Gastroesophageal sphincter (tissue), 2 donors: ENCODE measurements at regions not wholly inside any gene's neighbourhood (a gene's known extent, or its start where the extent isn't known, plus 50 kb on each side); places are given as distances from the start of the nearest gene placed in this dataset.

Experiments used
- EP300 ChIP-seq: sonication (generic); formaldehyde crosslinking; IDR thresholded peaks from one replicate; pipeline ENCODE4 v1.6.1; 2017; ENCODE audit warnings: antibody characterized with exemption, mild to moderate bottlenecking
- POLR2A ChIP-seq, 2 donors: fragments of 450-650 bp; IDR thresholded peaks; one replicate each; pipeline ENCODE4 v1.6.1; 2017; ENCODE audit warnings: antibody characterized with exemption in 2 of 2, mild to moderate bottlenecking in 2 of 2, moderate library complexity in 1 of 2

GRCh38 chr4:24312261-24312913, 272.0 kb downstream of the DHX15 start:
- TF ChIP-seq EP300 (no peak), POLR2A (IDR thresholded peaks at IDR 0.05) (no peak)
